H1 (cell line): ENCODE measurements at regions not wholly inside any gene's neighbourhood (a gene's known extent, or its start where the extent isn't known, plus 50 kb on each side); places are given as distances from the start of the nearest gene placed in this dataset.

Experiments
- CTCF ChIP-seq, 3 experiments: IDR thresholded peaks; 1 replicate in 2 of 3; 2 replicates in 1 of 3; pipeline versions ENCODE4 v1.5.1 to v1.6.1; 2011; ENCODE audit warnings: low read length in 3 of 3, mild to moderate bottlenecking in 3 of 3, inconsistent platforms in 2 of 3, low read depth in 1 of 3, moderate library complexity in 1 of 3; ENCODE audit not compliant: insufficient read depth in 1 of 3; ENCODE audit errors: control extremely low read depth in 1 of 3
- JUN ChIP-seq: IDR thresholded peaks from 2 replicates; pipeline ENCODE4 v1.6.1; 2011; ENCODE audit warnings: low read depth, mild to moderate bottlenecking, improper control_type of control experiment, low read length
- KDM5A ChIP-seq: fragments of 200-600 bp; IDR thresholded peaks from 2 replicates; pipeline ENCODE4 v1.7.1; 2012; ENCODE audit warnings: mild to moderate bottlenecking, low read length, inconsistent platforms, mixed read lengths
- POLR2A ChIP-seq, 2 experiments: IDR thresholded peaks; 1 replicate in 1 of 2; 2 replicates in 1 of 2; pipeline ENCODE4 v1.6.1; 2011; ENCODE audit warnings: low read depth in 2 of 2, low read length in 2 of 2, mild to moderate bottlenecking in 2 of 2; ENCODE audit errors: control extremely low read depth in 1 of 2
- POLR2AphosphoS5 ChIP-seq: IDR thresholded peaks from 2 replicates; pipeline ENCODE4 v1.6.1; 2011; ENCODE audit warnings: low read depth, low read length
- RFX5 ChIP-seq: IDR thresholded peaks from 2 replicates; pipeline ENCODE4 v1.6.1; 2011; ENCODE audit warnings: low read depth, low read length, improper control_type of control experiment, borderline replicate concordance
- TAF7 ChIP-seq: optimal IDR thresholded peaks from 2 replicates; pipeline ENCODE3; 2011; ENCODE audit warnings: low read depth, mild to moderate bottlenecking, inconsistent platforms, low read length, moderate library complexity, borderline replicate concordance
- TEAD4 ChIP-seq: IDR thresholded peaks from 2 replicates; pipeline ENCODE4 v1.6.1; 2012; ENCODE audit warnings: low read depth, low read length, inconsistent platforms, mixed read lengths
- YY1 ChIP-seq: IDR thresholded peaks from 2 replicates; pipeline ENCODE4 v1.6.1; 2011; ENCODE audit warnings: low read depth, mild to moderate bottlenecking, low read length
- ZNF274 ChIP-seq: IDR thresholded peaks from 2 replicates; pipeline ENCODE4 v1.7.0; 2012; ENCODE audit warnings: low read length, borderline replicate concordance; ENCODE audit errors: extremely low read depth
- TF ChIP-seq, protein P1 (sequence below): IDR thresholded peaks from 2 replicates; pipeline ENCODE4 v1.6.1; 2011; ENCODE audit warnings: low read length, improper control_type of control experiment

- TF ChIP-seq ZNF274: no peak
- TF ChIP-seq CTCF (IDR thresholded peaks at IDR 0.05; ENCODE audit: control extremely low read depth in 1 of 3, insufficient read depth in 1 of 3, low read depth in 1 of 3, low read length in 3 of 3): no peak
- no peak for TF ChIP-seq POLR2A (IDR thresholded peaks at IDR 0.05; ENCODE audit: control extremely low read depth in 1 of 2, low read depth in 2 of 2, low read length in 2 of 2)
- TF ChIP-seq KDM5A: no peak
- TF ChIP-seq YY1: no peak
- TF ChIP-seq, protein P1, sequence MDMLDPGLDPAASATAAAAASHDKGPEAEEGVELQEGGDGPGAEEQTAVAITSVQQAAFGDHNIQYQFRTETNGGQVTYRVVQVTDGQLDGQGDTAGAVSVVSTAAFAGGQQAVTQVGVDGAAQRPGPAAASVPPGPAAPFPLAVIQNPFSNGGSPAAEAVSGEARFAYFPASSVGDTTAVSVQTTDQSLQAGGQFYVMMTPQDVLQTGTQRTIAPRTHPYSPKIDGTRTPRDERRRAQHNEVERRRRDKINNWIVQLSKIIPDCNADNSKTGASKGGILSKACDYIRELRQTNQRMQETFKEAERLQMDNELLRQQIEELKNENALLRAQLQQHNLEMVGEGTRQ: no peak
- no peak for TF ChIP-seq JUN
- TF ChIP-seq TAF7: no peak
- TF ChIP-seq POLR2AphosphoS5: no peak
- TF ChIP-seq TEAD4: no peak
- TF ChIP-seq RFX5: no peak
These were observed 95.8 kb upstream of the HMGA2 start for GRCh38 chr12:65728455-65728847.
